HG02610 (cell line): ENCODE measurements at regions not wholly inside any gene's neighbourhood (a gene's known extent, or its start where the extent isn't known, plus 50 kb on each side); places are given as distances from the start of the nearest gene placed in this dataset.

ENCODE experiments used
- ATAC-seq: cut with Tn5 transposase; IDR thresholded peaks from one replicate; pipeline ENCODE4 v1.9.1; 2021; ENCODE audit warnings: mild to moderate bottlenecking, moderate library complexity; ENCODE audit not compliant: unreplicated experiment

DNA sequence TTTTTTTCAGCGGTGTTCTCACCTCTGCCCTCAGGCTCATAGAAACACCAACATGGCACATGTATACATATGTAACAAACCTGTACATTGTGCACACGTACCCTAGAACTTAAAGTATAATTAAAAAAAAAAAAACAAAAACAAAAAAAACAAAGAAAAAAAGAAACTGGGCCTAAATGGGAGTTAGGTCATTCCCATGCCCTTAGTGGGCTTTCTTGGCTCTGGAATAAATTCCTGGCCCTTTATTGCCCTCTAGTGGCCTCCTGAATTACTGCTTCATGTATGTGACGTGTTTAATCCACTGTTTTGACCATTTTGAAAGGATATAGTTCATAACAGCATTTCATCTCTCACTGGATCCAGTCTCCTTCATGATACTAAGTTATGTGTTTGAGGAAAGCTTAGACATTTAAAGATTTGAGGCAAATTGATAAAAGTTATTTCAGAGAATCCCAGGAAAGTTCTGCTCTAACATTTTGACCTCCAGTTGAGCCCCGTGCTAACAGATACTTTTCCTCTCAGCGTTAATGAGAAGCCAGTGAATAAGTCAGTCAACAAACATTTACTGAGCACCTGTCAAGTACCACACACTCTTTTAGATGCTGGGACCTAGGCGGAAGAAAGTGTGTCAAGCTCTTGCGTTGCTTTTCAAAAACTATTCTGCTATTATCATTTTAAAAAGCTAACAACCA lies 54.7 kb upstream of the SYPL1 start:
- no peak for ATAC-seq

DNA sequence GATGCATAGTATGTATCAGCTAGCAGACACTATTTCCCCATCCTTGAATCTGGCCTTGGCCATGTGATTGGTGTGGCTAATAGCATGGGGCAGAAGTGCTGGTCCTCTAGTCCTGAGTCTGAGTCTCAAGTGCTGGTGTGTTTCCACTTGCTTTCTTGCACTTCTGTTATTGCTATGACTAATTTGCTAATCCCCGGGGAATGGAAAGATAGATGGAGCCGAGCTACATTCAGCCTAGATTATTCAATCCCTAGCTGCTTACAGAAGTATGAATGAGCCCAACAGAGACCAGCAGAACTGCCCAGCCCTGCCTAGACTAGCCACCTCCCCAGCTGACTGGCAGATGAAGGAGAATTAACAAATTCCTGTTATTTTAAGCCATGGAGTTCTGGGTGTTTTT lies 53.2 kb upstream of the SYPL1 start:
- ATAC-seq = peak; percentile 50

DNA sequence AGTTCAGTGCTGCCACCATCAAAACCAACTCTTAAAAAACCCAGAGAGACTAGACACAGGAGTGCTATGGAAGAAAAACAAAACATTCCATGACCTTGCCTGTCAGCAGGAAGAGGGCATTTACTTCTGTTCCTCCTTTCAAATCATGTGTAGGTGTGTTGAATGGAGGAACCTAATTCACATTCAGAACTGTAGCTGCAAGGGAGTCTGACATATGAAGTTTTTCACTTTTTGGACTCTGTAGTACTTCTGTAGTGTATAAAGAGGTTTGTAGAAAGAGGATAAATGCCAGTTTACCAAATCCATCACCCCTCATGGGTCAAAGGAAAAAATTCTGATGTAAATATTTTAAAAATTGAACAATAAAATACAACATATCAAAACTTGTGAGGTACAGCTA lies 51.1 kb upstream of the SYPL1 start:
- no peak for ATAC-seq
